Liver (tissue), 8 donors: ENCODE measurements at regions not wholly inside any gene's neighbourhood (a gene's known extent, or its start where the extent isn't known, plus 50 kb on each side); places are given as distances from the start of the nearest gene placed in this dataset.

ENCODE experiments used
- DNase-seq: peaks from one replicate; pipeline ENCODE4 v3.0.0-alpha.2; 2017; ENCODE audit warnings: low spot score
- H3K27ac ChIP-seq, 2 donors: one replicate each; pipeline ENCODE4 v1.7.0; 2013; ENCODE audit warnings: inconsistent platforms in 2 of 2, low read length in 2 of 2, control low read depth in 1 of 2, low read depth in 1 of 2, mild to moderate bottlenecking in 1 of 2
- H3K27me3 ChIP-seq, 4 donors: one replicate each; pipeline versions ENCODE4 v1.6.1 to v1.7.0; 2013; ENCODE audit warnings: low read length in 3 of 4, inconsistent platforms in 1 of 4, mild to moderate bottlenecking in 1 of 4, moderate library complexity in 1 of 4; ENCODE audit not compliant: control insufficient read depth in 4 of 4, insufficient read depth in 4 of 4
- H3K36me3 ChIP-seq, 4 donors: one replicate each; pipeline versions ENCODE4 v1.6.1 to v1.7.0; 2013; ENCODE audit warnings: low read length in 3 of 4, mild to moderate bottlenecking in 3 of 4, low read depth in 1 of 4, moderate library complexity in 1 of 4; ENCODE audit not compliant: control insufficient read depth in 4 of 4, insufficient read depth in 3 of 4
- H3K4me1 ChIP-seq, 4 donors: one replicate each; pipeline versions ENCODE4 v1.6.1 to v1.7.0; 2013; ENCODE audit warnings: low read length in 3 of 4, mild to moderate bottlenecking in 3 of 4, moderate library complexity in 1 of 4; ENCODE audit not compliant: control insufficient read depth in 4 of 4, insufficient read depth in 4 of 4
- H3K4me3 ChIP-seq, 3 donors: one replicate each; pipeline versions ENCODE4 v1.6.1 to v1.7.0; 2013; ENCODE audit warnings: low read length in 3 of 3, control low read depth in 1 of 3, low read depth in 1 of 3, mild to moderate bottlenecking in 1 of 3
- H3K9ac ChIP-seq, 2 donors: one replicate each; pipeline ENCODE4 v1.7.0; 2013; ENCODE audit warnings: low read length in 2 of 2, mild to moderate bottlenecking in 2 of 2, moderate library complexity in 2 of 2, control low read depth in 1 of 2, low read depth in 1 of 2
- H3K9me3 ChIP-seq, 4 donors: one replicate each; pipeline versions ENCODE4 v1.6.1 to v1.7.0; 2013; ENCODE audit warnings: low read length in 3 of 4; ENCODE audit not compliant: control insufficient read depth in 4 of 4
- EGR1 ChIP-seq, 2 donors: IDR thresholded peaks; 2 replicates each; pipeline ENCODE4 v1.6.1; 2016 to 2018; ENCODE audit warnings: antibody characterized with exemption in 2 of 2, low read depth in 2 of 2
- FOXA1 ChIP-seq: IDR thresholded peaks from 2 replicates; pipeline ENCODE4 v1.6.1; 2016; ENCODE audit warnings: antibody characterized with exemption
- FOXA2 ChIP-seq: IDR thresholded peaks from 2 replicates; pipeline ENCODE4 v1.6.1; 2016; ENCODE audit warnings: antibody characterized with exemption
- GABPA ChIP-seq, 2 donors: IDR thresholded peaks in 1 of 2; conservative IDR thresholded peaks in 1 of 2; 2 replicates each; pipeline ENCODE4 v1.6.1; 2016; ENCODE audit warnings: antibody characterized with exemption in 2 of 2, mild to moderate bottlenecking in 1 of 2, moderate library complexity in 1 of 2
- HNF4A ChIP-seq, 2 donors: conservative IDR thresholded peaks; 2 replicates each; pipeline ENCODE4 v1.6.1; 2016; ENCODE audit warnings: antibody characterized with exemption in 2 of 2, mild to moderate bottlenecking in 2 of 2
- HNF4G ChIP-seq: IDR thresholded peaks from 2 replicates; pipeline ENCODE4 v1.6.1; 2016; ENCODE audit warnings: antibody characterized with exemption
- JUND ChIP-seq, 2 donors: IDR thresholded peaks; 2 replicates each; pipeline ENCODE4 v1.6.1; 2016; ENCODE audit warnings: antibody characterized with exemption in 2 of 2
- NR2F2 ChIP-seq: IDR thresholded peaks from 2 replicates; pipeline ENCODE4 v1.6.1; 2016; ENCODE audit warnings: antibody characterized with exemption
- RAD21 ChIP-seq, 2 donors: IDR thresholded peaks; 2 replicates each; pipeline ENCODE4 v1.6.1; 2016; ENCODE audit warnings: antibody characterized with exemption in 2 of 2, mild to moderate bottlenecking in 2 of 2
- RXRA ChIP-seq, 2 donors: IDR thresholded peaks; 2 replicates each; pipeline ENCODE4 v1.6.1; 2017 to 2018; ENCODE audit warnings: antibody characterized with exemption in 2 of 2, mild to moderate bottlenecking in 1 of 2
- SP1 ChIP-seq: IDR thresholded peaks from 2 replicates; pipeline ENCODE4 v1.6.1; 2018; ENCODE audit warnings: antibody characterized with exemption, mild to moderate bottlenecking
- TAF1 ChIP-seq: conservative IDR thresholded peaks from 2 replicates; pipeline ENCODE4 v1.6.1; 2016; ENCODE audit warnings: antibody characterized with exemption, mild to moderate bottlenecking
- YY1 ChIP-seq: IDR thresholded peaks from 2 replicates; pipeline ENCODE4 v1.6.1; 2016; ENCODE audit warnings: antibody characterized with exemption, mild to moderate bottlenecking
- WGBS: extraction: QIAGEN DNeasy Blood & Tissue Kit; methylation state at CpG from one replicate; pipeline ENCODE4 v1.1.7; 2013; 5-methylcytosine and 5-hydroxymethylcytosine counted together
- TF ChIP-seq, protein P1 (sequence below): fragments of 150-350 bp; IDR thresholded peaks from 2 replicates; pipeline ENCODE4 v1.5.1; 2017; ENCODE audit warnings: improper control_type of control experiment, low read depth, low read length; ENCODE audit not compliant: missing input control
- TF ChIP-seq, protein P2 (sequence below): IDR thresholded peaks from 2 replicates; pipeline ENCODE4 v1.6.1; 2016; ENCODE audit warnings: antibody characterized with exemption
- TF ChIP-seq, protein P3 (sequence below): IDR thresholded peaks from 2 replicates; pipeline ENCODE4 v1.6.1; 2016; ENCODE audit warnings: antibody characterized with exemption
- TF ChIP-seq, protein P4 (sequence below): IDR thresholded peaks from 2 replicates; pipeline ENCODE4 v1.6.1; 2016; ENCODE audit warnings: antibody characterized with exemption
- donor health status: healthy.
- donor health status: healthy.
- donor health status: healthy.
- donor health status: healthy.
- donor health status: healthy.

DNA sequence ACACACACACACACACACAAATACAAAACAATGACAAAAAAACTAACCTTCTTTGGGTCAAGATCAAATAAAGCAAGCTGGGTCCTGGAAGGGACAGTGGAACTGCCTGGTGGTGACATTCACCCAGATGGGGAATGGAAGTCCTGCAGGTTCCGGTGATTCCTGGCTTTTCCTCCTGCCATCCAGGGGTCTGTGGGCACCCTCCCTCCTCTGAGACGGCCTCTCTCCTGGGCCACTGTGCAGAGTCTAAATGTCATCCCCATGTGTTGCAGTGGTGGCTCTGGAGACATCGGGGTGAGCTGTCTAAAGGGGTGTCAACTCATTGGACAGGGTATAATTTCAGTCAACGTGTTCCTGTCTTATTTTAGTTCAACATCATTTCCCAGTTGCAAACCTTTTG is 248.2 kb downstream of the ZNF536 start:
- no peak overlapping the region for H3K4me3 ChIP-seq
- no peak overlapping the region for H3K9ac ChIP-seq
- TF ChIP-seq, protein P1, sequence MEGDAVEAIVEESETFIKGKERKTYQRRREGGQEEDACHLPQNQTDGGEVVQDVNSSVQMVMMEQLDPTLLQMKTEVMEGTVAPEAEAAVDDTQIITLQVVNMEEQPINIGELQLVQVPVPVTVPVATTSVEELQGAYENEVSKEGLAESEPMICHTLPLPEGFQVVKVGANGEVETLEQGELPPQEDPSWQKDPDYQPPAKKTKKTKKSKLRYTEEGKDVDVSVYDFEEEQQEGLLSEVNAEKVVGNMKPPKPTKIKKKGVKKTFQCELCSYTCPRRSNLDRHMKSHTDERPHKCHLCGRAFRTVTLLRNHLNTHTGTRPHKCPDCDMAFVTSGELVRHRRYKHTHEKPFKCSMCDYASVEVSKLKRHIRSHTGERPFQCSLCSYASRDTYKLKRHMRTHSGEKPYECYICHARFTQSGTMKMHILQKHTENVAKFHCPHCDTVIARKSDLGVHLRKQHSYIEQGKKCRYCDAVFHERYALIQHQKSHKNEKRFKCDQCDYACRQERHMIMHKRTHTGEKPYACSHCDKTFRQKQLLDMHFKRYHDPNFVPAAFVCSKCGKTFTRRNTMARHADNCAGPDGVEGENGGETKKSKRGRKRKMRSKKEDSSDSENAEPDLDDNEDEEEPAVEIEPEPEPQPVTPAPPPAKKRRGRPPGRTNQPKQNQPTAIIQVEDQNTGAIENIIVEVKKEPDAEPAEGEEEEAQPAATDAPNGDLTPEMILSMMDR: no peak
- TF ChIP-seq RAD21 (IDR thresholded peaks at IDR 0.05) (no peak), TAF1 (no peak), EGR1 (IDR thresholded peaks at IDR 0.05; ENCODE audit: low read depth in 2 of 2) (no peak), HNF4G (no peak), JUND (IDR thresholded peaks at IDR 0.05) (no peak), FOXA1 (no peak), NR2F2 (no peak), FOXA2 (no peak), RXRA (IDR thresholded peaks at IDR 0.05) (no peak), HNF4A (conservative IDR thresholded peaks at IDR 0.05) (no peak), SP1 (no peak), GABPA (IDR thresholded peaks at IDR 0.05 in 1 of 2, conservative IDR thresholded peaks at IDR 0.05 in 1 of 2) (no peak)
- TF ChIP-seq, protein P2, sequence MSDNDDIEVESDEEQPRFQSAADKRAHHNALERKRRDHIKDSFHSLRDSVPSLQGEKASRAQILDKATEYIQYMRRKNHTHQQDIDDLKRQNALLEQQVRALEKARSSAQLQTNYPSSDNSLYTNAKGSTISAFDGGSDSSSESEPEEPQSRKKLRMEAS: no peak
- TF ChIP-seq, protein P3, sequence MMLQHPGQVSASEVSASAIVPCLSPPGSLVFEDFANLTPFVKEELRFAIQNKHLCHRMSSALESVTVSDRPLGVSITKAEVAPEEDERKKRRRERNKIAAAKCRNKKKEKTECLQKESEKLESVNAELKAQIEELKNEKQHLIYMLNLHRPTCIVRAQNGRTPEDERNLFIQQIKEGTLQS: no peak
- no peaks in the 10 kb centered on the region for H3K36me3 ChIP-seq
- no peak overlapping the region for H3K27ac ChIP-seq
- no peak for DNase-seq
- peaks cover 0 to 13% (median 3%) of the 10 kb centered on the region in 4 donors for H3K9me3 ChIP-seq
- H3K4me1 ChIP-seq: no peaks in the 10 kb centered on the region
- 71% methylated on average over 4 of the region's 4 CpGs for WGBS
- H3K27me3 ChIP-seq: peaks cover 0 to 3% (median 1%) of the 10 kb centered on the region in 4 donors

DNA sequence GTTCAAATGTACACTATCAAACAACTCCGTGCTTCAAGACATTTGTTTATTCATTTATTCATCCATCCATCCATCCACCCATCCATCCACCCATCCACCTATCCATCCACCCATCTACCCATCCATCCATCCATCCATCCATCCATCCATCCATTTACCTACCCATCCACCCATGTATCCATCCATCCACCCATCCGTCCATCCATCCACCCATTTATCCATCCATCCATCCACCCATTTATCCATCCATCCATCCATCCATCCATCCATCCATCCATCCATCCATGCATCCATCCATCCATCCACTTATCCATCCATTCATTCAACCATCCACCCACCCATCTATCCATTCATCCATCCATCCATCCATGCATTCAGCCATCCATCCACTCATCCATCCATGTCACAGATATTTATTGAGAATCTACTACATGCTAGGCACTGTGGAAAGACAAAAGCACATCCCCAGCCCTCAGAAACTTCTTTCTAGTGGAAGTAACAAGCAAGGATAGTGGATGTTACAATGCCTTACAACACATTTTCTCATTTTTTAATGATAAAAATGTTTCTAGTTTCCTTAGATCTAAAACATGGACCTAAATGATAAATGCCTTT is 237.6 kb downstream of the ZNF536 start:
- Histone ChIP-seq H3K9ac (no peak overlapping the region), H3K4me3 (no peak overlapping the region), H3K27ac (no peak overlapping the region), H3K36me3 (no peaks in the 10 kb centered on the region), H3K27me3 (peaks cover 0 to 2% (median 0%) of the 10 kb centered on the region in 4 donors), H3K4me1 (no peaks in the 10 kb centered on the region), H3K9me3 (no peaks in the 10 kb centered on the region)
- WGBS: 65% methylated on average over 2 of the region's 2 CpGs
- no peak for DNase-seq
- TF ChIP-seq SP1: no peak
- TF ChIP-seq HNF4A (conservative IDR thresholded peaks at IDR 0.05): no peak
- TF ChIP-seq, protein P3: no peak
- TF ChIP-seq, protein P4, sequence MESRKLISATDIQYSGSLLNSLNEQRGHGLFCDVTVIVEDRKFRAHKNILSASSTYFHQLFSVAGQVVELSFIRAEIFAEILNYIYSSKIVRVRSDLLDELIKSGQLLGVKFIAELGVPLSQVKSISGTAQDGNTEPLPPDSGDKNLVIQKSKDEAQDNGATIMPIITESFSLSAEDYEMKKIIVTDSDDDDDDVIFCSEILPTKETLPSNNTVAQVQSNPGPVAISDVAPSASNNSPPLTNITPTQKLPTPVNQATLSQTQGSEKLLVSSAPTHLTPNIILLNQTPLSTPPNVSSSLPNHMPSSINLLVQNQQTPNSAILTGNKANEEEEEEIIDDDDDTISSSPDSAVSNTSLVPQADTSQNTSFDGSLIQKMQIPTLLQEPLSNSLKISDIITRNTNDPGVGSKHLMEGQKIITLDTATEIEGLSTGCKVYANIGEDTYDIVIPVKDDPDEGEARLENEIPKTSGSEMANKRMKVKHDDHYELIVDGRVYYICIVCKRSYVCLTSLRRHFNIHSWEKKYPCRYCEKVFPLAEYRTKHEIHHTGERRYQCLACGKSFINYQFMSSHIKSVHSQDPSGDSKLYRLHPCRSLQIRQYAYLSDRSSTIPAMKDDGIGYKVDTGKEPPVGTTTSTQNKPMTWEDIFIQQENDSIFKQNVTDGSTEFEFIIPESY: no peak
- no peak for TF ChIP-seq NR2F2
- TF ChIP-seq YY1: no peak
- TF ChIP-seq RAD21 (IDR thresholded peaks at IDR 0.05): no peak
- TF ChIP-seq FOXA1: no peak
- TF ChIP-seq, protein P2: no peak
- TF ChIP-seq JUND (IDR thresholded peaks at IDR 0.05): no peak
- TF ChIP-seq TAF1: no peak
- no peak for TF ChIP-seq EGR1 (IDR thresholded peaks at IDR 0.05; ENCODE audit: low read depth in 2 of 2)
- no peak for TF ChIP-seq FOXA2
- no peak for TF ChIP-seq HNF4G
